AG09319 (cell line): ENCODE measurements at regions not wholly inside any gene's neighbourhood (a gene's known extent, or its start where the extent isn't known, plus 50 kb on each side); places are given as distances from the start of the nearest gene placed in this dataset.
A peak's percentile ranks its signal among the peaks of the same experiment; 100 is the strongest.

Experiments used
- DNase-seq: peaks from one replicate; pipeline ENCODE4 v3.0.0-alpha.2; 2010; ENCODE audit warnings: low read depth; ENCODE audit errors: extremely low read depth
- TF ChIP-seq, protein P1 (sequence below): IDR thresholded peaks from 2 replicates; pipeline ENCODE4 v1.5.1; 2011; ENCODE audit warnings: low read depth, mild to moderate bottlenecking, inconsistent platforms, low read length, moderate library complexity

DNA sequence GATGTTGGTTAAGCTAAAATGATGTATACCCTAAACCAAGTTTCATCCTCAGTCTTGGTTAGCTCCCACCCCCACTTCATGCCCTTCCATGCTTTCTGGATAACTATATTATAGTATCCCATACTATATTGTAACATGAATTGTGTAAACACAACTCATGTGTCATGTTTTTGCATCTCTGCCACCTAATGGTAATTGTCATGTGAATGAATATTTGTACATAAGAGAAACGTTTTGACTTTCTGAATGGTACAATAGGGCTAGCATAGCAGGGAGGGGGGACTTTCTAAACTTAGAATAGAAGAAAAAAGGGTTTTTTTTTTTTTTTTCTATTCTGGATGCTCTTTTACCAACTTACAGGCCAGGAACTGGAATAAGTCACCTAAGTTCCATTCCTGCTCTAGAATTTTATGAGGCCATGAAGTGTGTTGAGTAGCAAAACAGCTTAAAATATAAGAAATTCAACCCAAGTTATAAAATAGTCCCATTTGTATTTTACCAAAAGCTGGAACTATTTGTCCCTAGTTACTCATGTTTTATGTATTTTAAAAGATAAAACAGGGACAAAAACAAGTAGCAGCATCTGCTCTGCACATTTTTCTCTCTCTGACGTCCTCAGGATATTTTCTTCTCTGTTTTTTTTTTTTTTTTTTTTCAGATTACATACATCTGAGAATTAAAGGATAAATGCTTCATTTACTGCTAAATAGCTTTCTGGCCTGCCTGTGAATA is 77.4 kb downstream of the HLX start:
- TF ChIP-seq, protein P1, sequence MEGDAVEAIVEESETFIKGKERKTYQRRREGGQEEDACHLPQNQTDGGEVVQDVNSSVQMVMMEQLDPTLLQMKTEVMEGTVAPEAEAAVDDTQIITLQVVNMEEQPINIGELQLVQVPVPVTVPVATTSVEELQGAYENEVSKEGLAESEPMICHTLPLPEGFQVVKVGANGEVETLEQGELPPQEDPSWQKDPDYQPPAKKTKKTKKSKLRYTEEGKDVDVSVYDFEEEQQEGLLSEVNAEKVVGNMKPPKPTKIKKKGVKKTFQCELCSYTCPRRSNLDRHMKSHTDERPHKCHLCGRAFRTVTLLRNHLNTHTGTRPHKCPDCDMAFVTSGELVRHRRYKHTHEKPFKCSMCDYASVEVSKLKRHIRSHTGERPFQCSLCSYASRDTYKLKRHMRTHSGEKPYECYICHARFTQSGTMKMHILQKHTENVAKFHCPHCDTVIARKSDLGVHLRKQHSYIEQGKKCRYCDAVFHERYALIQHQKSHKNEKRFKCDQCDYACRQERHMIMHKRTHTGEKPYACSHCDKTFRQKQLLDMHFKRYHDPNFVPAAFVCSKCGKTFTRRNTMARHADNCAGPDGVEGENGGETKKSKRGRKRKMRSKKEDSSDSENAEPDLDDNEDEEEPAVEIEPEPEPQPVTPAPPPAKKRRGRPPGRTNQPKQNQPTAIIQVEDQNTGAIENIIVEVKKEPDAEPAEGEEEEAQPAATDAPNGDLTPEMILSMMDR, result no peak
- DNase-seq, result peak; percentile 8

DNA sequence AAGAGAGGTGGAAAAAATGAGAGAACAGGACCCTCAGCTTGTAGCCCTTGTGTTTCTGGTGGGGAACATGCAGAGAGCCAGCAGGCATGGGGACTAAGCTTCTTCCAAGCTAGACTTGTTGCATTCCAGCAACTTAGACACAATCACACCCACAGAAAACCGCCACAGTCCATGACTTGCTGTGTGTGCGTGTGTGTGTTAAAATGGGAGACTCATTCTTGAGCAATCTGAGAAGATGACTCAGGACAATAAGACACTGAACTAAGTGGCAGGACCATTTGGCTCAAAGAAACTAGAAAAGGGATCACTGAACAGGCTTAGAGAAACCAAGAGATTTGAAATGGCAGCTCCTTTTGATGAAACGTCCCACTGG is 78.0 kb downstream of the HLX start:
- DNase-seq, result peak; percentile 80
- TF ChIP-seq, protein P1, result no peak

DNA sequence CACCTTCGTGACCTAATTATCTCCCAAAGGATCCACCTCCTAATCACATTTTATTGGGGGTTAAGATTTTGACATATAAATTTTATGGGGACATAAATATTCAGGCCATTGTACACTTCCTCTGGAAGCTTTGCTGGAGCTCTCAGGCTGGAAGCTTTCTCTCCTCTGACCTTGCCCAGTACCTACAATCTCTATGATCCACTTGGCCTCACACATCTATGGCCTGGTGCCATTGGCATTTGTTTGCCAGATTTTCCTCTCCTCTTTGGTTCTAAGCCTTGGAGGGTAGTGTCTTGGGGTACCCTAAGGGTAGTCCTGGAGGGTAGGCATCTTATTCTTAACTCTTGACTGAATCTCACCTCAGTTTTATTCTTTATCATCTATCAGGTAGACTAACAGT is 79.0 kb downstream of the HLX start:
- TF ChIP-seq, protein P1, result no peak
- no peak for DNase-seq

DNA sequence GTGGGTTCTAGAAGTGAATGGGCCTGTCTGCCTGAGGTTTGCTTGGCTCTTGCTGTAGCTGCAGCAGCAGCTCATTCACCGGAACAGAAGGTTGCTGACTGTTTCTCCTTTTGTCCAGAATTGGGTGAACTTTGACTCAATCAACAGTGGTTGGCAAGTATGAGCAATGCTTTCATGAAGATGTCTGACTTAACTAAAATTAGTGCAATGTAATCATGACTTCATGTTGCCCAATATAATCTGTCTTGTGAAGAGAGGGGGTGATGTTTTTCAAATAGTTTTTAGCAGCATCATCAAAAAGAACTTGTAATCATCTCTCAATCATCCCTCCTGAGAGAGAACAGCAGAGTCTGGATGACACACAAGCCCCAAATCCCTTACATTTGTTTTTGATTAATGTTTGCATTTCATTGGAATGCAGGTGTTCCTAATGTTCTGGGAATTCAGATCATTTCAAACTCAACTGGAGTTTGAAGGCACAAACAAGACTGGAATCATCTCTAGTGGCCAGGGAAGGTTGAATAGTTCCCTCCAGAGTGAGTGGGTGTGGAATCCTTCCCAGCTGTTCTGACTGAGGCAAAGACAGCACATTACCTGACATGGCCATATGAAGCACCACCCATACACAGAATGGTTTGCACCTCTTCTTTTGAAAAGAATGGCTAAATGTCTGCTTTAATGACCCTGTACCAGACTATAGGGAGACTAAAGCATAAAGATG is 82.9 kb downstream of the HLX start:
- TF ChIP-seq, protein P1, result no peak
- peak; percentile 86 for DNase-seq

DNA sequence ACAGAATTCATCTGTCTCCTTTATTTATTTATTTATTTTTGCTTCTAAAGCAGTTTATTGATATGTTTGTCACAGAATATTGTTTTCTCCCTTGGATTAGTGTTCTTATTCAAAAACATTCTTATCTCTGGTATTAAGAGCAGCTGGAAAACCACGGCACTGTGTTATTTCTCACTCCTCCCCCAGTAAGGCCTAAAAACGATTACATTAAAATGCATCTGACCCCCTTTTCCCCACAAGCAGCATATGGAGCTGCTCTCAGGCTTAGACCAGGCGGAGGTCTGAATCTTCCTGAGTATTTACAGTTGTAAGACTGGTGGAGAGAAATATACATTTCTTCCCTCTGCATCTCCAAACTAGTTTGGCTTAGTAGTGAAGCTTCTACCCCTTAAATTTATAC is 86.8 kb downstream of the HLX start:
- DNase-seq, result no peak
- TF ChIP-seq, protein P1, result no peak

DNA sequence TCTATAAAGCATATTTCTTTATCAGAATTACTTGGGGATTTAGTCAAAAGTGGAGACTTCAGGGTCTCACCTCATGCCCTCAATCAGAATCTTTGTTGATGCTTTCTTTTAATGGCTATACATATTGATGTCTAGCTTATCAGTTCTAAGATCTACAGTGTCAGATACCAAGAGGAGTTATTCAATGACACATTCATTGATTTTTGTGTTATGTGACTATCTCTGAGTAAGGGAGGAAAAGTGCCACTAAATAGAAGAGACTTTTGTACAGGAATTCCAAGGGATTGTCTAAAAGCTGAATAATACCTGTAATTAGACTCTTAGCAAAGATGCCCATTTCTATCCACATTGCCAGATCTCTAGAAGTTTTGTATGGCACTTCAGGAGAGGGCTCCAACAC is 87.2 kb downstream of the HLX start:
- TF ChIP-seq, protein P1, result no peak
- no peak for DNase-seq

DNA sequence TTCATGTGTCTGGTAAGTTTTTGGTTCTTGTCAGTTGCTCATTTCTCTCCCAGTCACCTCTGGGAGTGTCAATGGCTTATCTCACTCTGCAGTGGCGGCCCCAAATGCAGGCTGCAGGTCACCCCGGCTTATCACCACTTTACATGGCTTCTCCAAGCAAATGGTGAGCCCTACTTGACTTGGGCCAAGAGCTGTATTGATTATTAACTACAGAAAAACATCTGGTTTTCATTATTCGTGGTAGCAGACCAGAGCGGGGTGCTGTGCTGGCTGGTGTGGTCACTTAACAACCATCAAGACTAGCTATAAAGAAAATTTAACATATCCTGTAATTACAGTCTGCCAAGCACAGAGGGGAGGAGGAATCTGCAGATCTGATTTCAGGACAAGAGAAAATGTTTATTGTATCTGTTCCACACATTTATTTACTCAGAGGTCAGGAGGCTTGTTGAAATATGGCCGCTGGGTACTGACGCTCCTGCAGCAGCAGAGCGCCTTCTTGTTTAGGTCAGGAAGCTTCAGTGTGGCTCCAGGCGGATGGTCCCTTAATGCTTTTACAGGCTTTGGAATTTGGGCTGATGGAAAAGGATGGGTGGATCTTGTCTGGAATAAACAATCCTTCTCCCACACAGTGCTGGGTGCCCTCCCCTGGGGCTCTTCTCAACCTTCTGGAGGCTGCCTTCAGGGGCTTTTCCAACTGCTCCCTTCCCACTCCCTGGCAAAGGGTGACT is 87.8 kb downstream of the HLX start:
- peak; percentile 10 for DNase-seq
- TF ChIP-seq, protein P1, result no peak
